ENCODE measurements at regions not wholly inside any gene's neighbourhood (a gene's known extent, or its start where the extent isn't known, plus 50 kb on each side); places are given as distances from the start of the nearest gene placed in this dataset.

GRCh38 chr10:60443346-60443745 is 53.7 kb upstream of the ANK3 start:
- intact Hi-C loops (cut with micrococcal nuclease), result no loop called here
- H3K36me3 ChIP-seq (ENCODE audit: low read depth, low read length), result no peaks in the 10 kb centered on the region
- TF ChIP-seq EZH2 (IDR thresholded peaks at IDR 0.05; ENCODE audit: low read length, unreplicated experiment) (no peak), EZH2phosphoT487 (IDR thresholded peaks at IDR 0.05; ENCODE audit: borderline replicate concordance, low read length) (no peak), CTCF (conservative IDR thresholded peaks at IDR 0.05; ENCODE audit: low read depth, low read length) (no peak)
- no peak overlapping the region for H3K4me3 ChIP-seq (ENCODE audit: low read length)
- no TSS peak for BruUV-seq (replicated peaks)
- no peak overlapping the region for H3K4me2 ChIP-seq (ENCODE audit: low read length)
- H3F3A ChIP-seq (ENCODE audit: low read length, unreplicated experiment), result peaks cover 3% of the 10 kb centered on the region
- no peak overlapping the region for H3K9ac ChIP-seq (ENCODE audit: low read length)
- DNase-seq (no peak), ATAC-seq (no peak)
- POLR2A ChIA-PET (ENCODE audit: unreplicated experiment), result no interaction called here
- no peaks in the 10 kb centered on the region for H3K79me2 ChIP-seq (ENCODE audit: low read length)
- no peak overlapping the region for H3K27ac ChIP-seq (ENCODE audit: low read length)
- no peaks in the 10 kb centered on the region for H3K9me3 ChIP-seq (ENCODE audit: low read length)
- no peaks in the 10 kb centered on the region for H3K27me3 ChIP-seq (ENCODE audit: low read length)
- H2AFZ ChIP-seq (ENCODE audit: low read length), result no peak overlapping the region
- H3K4me1 ChIP-seq (ENCODE audit: insufficient read depth, low read length), result peaks cover 39% of the 10 kb centered on the region
- H4K20me1 ChIP-seq (ENCODE audit: low read length), result no peaks in the 10 kb centered on the region
- H3K9me2 ChIP-seq (replicated peaks; ENCODE audit: low read length), result no peaks in the 10 kb centered on the region
- CTCF ChIA-PET, result interaction anchor here (1.1 to 1.2 kb wide), 2 partner anchors 175 to 202 kb away, joined by 3 to 8 read pairs; no protein-coding TSS in a partner anchor

GRCh38 chr10:60441515-60441914 is 51.8 kb upstream of the ANK3 start:
- no peaks in the 10 kb centered on the region for H4K20me1 ChIP-seq (ENCODE audit: low read length)
- POLR2A ChIA-PET (ENCODE audit: unreplicated experiment), result no interaction called here
- no peak overlapping the region for H3K27ac ChIP-seq (ENCODE audit: low read length)
- no peaks in the 10 kb centered on the region for H3K79me2 ChIP-seq (ENCODE audit: low read length)
- H3K4me1 ChIP-seq (ENCODE audit: insufficient read depth, low read length), result peaks cover 20% of the 10 kb centered on the region
- H2AFZ ChIP-seq (ENCODE audit: low read length), result no peak overlapping the region
- TF ChIP-seq EZH2phosphoT487 (IDR thresholded peaks at IDR 0.05; ENCODE audit: borderline replicate concordance, low read length) (no peak), EZH2 (IDR thresholded peaks at IDR 0.05; ENCODE audit: low read length, unreplicated experiment) (no peak), CTCF (conservative IDR thresholded peaks at IDR 0.05; ENCODE audit: low read depth, low read length) (peak; percentile 81)
- H3K27me3 ChIP-seq (ENCODE audit: low read length), result no peaks in the 10 kb centered on the region
- no peaks in the 10 kb centered on the region for H3K36me3 ChIP-seq (ENCODE audit: low read depth, low read length)
- intact Hi-C loops (cut with micrococcal nuclease), result loop anchor here (1.0 kb wide), 1 partner anchor 203 kb away; no protein-coding TSS in a partner anchor
- no peaks in the 10 kb centered on the region for H3K9me2 ChIP-seq (replicated peaks; ENCODE audit: low read length)
- no peaks in the 10 kb centered on the region for H3F3A ChIP-seq (ENCODE audit: low read length, unreplicated experiment)
- ATAC-seq (no peak), DNase-seq (peak; percentile 71)
- BruUV-seq (replicated peaks), result no TSS peak
- H3K4me3 ChIP-seq (ENCODE audit: low read length), result no peak overlapping the region
- H3K9ac ChIP-seq (ENCODE audit: low read length), result no peak overlapping the region
- CTCF ChIA-PET, result interaction anchor here (0.6 to 1.0 kb wide), 6 partner anchors 21 to 749 kb away, joined by 3 to 9 read pairs (median 4); no protein-coding TSS in a partner anchor
- no peak overlapping the region for H3K4me2 ChIP-seq (ENCODE audit: low read length)
- H3K9me3 ChIP-seq (ENCODE audit: low read length), result no peaks in the 10 kb centered on the region

- no peaks in the 10 kb centered on the region for H3F3A ChIP-seq (ENCODE audit: low read length, unreplicated experiment)
- DNase-seq, result no peak
- H2AFZ ChIP-seq (ENCODE audit: low read length), result no peak overlapping the region
- intact Hi-C loops (cut with micrococcal nuclease), result no loop called here
- H3K9me3 ChIP-seq (ENCODE audit: low read length), result no peaks in the 10 kb centered on the region
- no peak overlapping the region for H3K9ac ChIP-seq (ENCODE audit: low read length)
- no peak overlapping the region for H3K27ac ChIP-seq (ENCODE audit: low read length)
- H3K36me3 ChIP-seq (ENCODE audit: low read depth, low read length), result no peaks in the 10 kb centered on the region
- no peaks in the 10 kb centered on the region for H4K20me1 ChIP-seq (ENCODE audit: low read length)
- CTCF ChIA-PET, result interaction anchor here (0.6 to 1.0 kb wide), 2 partner anchors 179 to 264 kb away, joined by 3 to 4 read pairs; no protein-coding TSS in a partner anchor
- no peak for ATAC-seq
- no peak for TF ChIP-seq EZH2 (IDR thresholded peaks at IDR 0.05; ENCODE audit: low read length, unreplicated experiment)
- TF ChIP-seq CTCF (conservative IDR thresholded peaks at IDR 0.05; ENCODE audit: low read depth, low read length), result 0 out of 2 replicates have a peak, but pooled peaks have one; percentile 12
- no peak for TF ChIP-seq EZH2phosphoT487 (IDR thresholded peaks at IDR 0.05; ENCODE audit: borderline replicate concordance, low read length)
- POLR2A ChIA-PET (ENCODE audit: unreplicated experiment), result no interaction called here
- H3K4me3 ChIP-seq (ENCODE audit: low read length), result no peak overlapping the region
- no peak overlapping the region for H3K4me2 ChIP-seq (ENCODE audit: low read length)
- H3K4me1 ChIP-seq (ENCODE audit: insufficient read depth, low read length), result peaks cover 2% of the 10 kb centered on the region
- no peaks in the 10 kb centered on the region for H3K27me3 ChIP-seq (ENCODE audit: low read length)
- no peaks in the 10 kb centered on the region for H3K9me2 ChIP-seq (replicated peaks; ENCODE audit: low read length)
- no peaks in the 10 kb centered on the region for H3K79me2 ChIP-seq (ENCODE audit: low read length)
- no TSS peak for BruUV-seq (replicated peaks)
Observed at GRCh38 chr10:60439641-60440040, 50.0 kb upstream of the ANK3 start.

Measured in PC-3 (cell line).